CD4-positive, alpha-beta T cell (primary cell): ENCODE measurements at regions not wholly inside any gene's neighbourhood (a gene's known extent, or its start where the extent isn't known, plus 50 kb on each side); places are given as distances from the start of the nearest gene placed in this dataset.

Source experiments
- ATAC-seq: fragments of 200-7000 bp; cut with Tn5 transposase; one replicate; pipeline ENCODE4 v1.10.0; 2022; ENCODE audit warnings: mild to moderate bottlenecking; ENCODE audit not compliant: poor library complexity
- CTCF ChIA-PET: fragments of 350-600 bp; sonication (Branson Sonifier 250); formaldehyde crosslinking; loops from one replicate; lab custom pipeline; 2021; ENCODE audit warnings: antibody characterized with exemption, inconsistent platforms; lab: Charles Lee
- POLR2A ChIA-PET: fragments of 350-600 bp; sonication (Branson Sonifier 250); formaldehyde crosslinking; loops from one replicate; lab custom pipeline; 2021; ENCODE audit warnings: antibody characterized with exemption, inconsistent platforms; lab: Charles Lee
- DNase-seq, 14 experiments: peaks; one replicate each; pipeline ENCODE4 v3.0.0-alpha.2; 2013 to 2020; ENCODE audit warnings: mixed read lengths in 2 of 14
- H3K27ac ChIP-seq, 2 donors: one replicate each; pipeline versions ENCODE4 v1.5.1 to v1.7.0; 2013; ENCODE audit warnings: low read length in 2 of 2, low read depth in 1 of 2, mild to moderate bottlenecking in 1 of 2
- H3K27me3 ChIP-seq, 2 experiments: 1 replicate in 1 of 2; 2 replicates in 1 of 2; pipeline versions ENCODE4 v1.6.1 to v1.7.0; 2013; ENCODE audit warnings: low read length in 2 of 2, control low read depth in 1 of 2, mild to moderate bottlenecking in 1 of 2, moderate library complexity in 1 of 2; ENCODE audit not compliant: insufficient read depth in 2 of 2, control insufficient read depth in 1 of 2
- H3K36me3 ChIP-seq: one replicate; pipeline ENCODE4 v1.6.1; 2013; ENCODE audit warnings: low read length, control low read depth; ENCODE audit not compliant: insufficient read depth
- H3K4me1 ChIP-seq: one replicate; pipeline ENCODE4 v1.6.1; 2013; ENCODE audit warnings: low read length, control low read depth; ENCODE audit not compliant: insufficient read depth
- H3K4me3 ChIP-seq: one replicate; pipeline ENCODE4 v1.5.1; 2013; ENCODE audit warnings: mild to moderate bottlenecking, low read length, moderate library complexity
- H3K9me3 ChIP-seq, 2 experiments: 1 replicate in 1 of 2; 2 replicates in 1 of 2; pipeline versions ENCODE4 v1.6.1 to v1.7.0; 2013; ENCODE audit warnings: low read length in 2 of 2, mild to moderate bottlenecking in 2 of 2, control low read depth in 1 of 2, moderate library complexity in 1 of 2; ENCODE audit not compliant: control insufficient read depth in 1 of 2, insufficient read depth in 1 of 2
- H3K27ac Mint-ChIP-seq: one replicate; pipeline ENCODE4 v1.8.0; 2020; ENCODE audit warnings: mixed read lengths
- H3K27me3 Mint-ChIP-seq: one replicate; pipeline ENCODE4 v1.8.0; 2021; ENCODE audit warnings: mixed read lengths
- H3K36me3 Mint-ChIP-seq: one replicate; pipeline ENCODE4 v1.8.0; 2021; ENCODE audit warnings: low read depth, mixed read lengths
- H3K4me1 Mint-ChIP-seq: one replicate; pipeline ENCODE4 v1.8.0; 2021; ENCODE audit warnings: low read depth, mixed read lengths
- H3K4me3 Mint-ChIP-seq: one replicate; pipeline ENCODE4 v1.8.0; 2020; ENCODE audit warnings: mild to moderate bottlenecking, mixed read lengths
- H3K9me3 Mint-ChIP-seq: one replicate; pipeline ENCODE4 v1.8.0; 2020; ENCODE audit warnings: mixed read lengths
- CTCF ChIP-seq: fragments of 200-600 bp; IDR thresholded peaks from one replicate; pipeline ENCODE4 v1.8.0; 2022; ENCODE audit warnings: antibody characterized with exemption, mild to moderate bottlenecking
- intact Hi-C, 2 experiments: fragments of 100-400 bp; cut with DNase I in 1 of 2; cut with micrococcal nuclease in 1 of 2; formaldehyde crosslinking; loops; one replicate each; pipeline versions ENCODE4 v1.15.1 to v1.9.0; 2023 to 2025; cut with DNase I, micrococcal nuclease

GRCh38 chr7:114160925-114161324 lies 242.1 kb upstream of the PPP1R3A start:
- CTCF ChIA-PET, result interaction anchor here (0.8 kb wide), 1 partner anchor 27 kb away, joined by 3 read pairs; no protein-coding TSS in a partner anchor
- H3K36me3 ChIP-seq, result no peaks in the 10 kb centered on the region
- Mint-ChIP-seq H3K9me3 (no peaks in the 10 kb centered on the region), H3K4me1 (no peaks in the 10 kb centered on the region), H3K36me3 (no peaks in the 10 kb centered on the region), H3K27me3 (no peaks in the 10 kb centered on the region), H3K4me3 (no peak overlapping the region), H3K27ac (no peak overlapping the region)
- H3K4me3 ChIP-seq, result no peak overlapping the region
- no peak for TF ChIP-seq CTCF
- H3K4me1 ChIP-seq, result no peaks in the 10 kb centered on the region
- DNase-seq (no peak), ATAC-seq (no peak)
- no peaks in the 10 kb centered on the region for H3K27me3 ChIP-seq
- H3K9me3 ChIP-seq, result no peaks in the 10 kb centered on the region
- POLR2A ChIA-PET, result no interaction called here
- no peak overlapping the region for H3K27ac ChIP-seq
- intact Hi-C loops, result no loop called here

GRCh38 chr7:114158854-114159253 lies 240.0 kb upstream of the PPP1R3A start:
- no peaks in the 10 kb centered on the region for H3K4me1 Mint-ChIP-seq
- intact Hi-C loops, result no loop called here
- POLR2A ChIA-PET, result no interaction called here

GRCh38 chr7:114158275-114158674 lies 239.5 kb upstream of the PPP1R3A start:
- no peaks in the 10 kb centered on the region for H3K27me3 ChIP-seq
- no peaks in the 10 kb centered on the region for H3K36me3 ChIP-seq
- ChIA-PET POLR2A (no interaction called here), CTCF (no interaction called here)
- ATAC-seq, result no peak
- no peak overlapping the region for H3K27ac ChIP-seq
- Mint-ChIP-seq H3K36me3 (no peaks in the 10 kb centered on the region), H3K4me3 (no peak overlapping the region), H3K9me3 (no peaks in the 10 kb centered on the region), H3K27ac (no peak overlapping the region), H3K4me1 (no peaks in the 10 kb centered on the region), H3K27me3 (no peaks in the 10 kb centered on the region)
- no peak for TF ChIP-seq CTCF
- no peak for DNase-seq
- no peak overlapping the region for H3K4me3 ChIP-seq
- intact Hi-C loops, result no loop called here
- no peaks in the 10 kb centered on the region for H3K9me3 ChIP-seq
- no peaks in the 10 kb centered on the region for H3K4me1 ChIP-seq

More at GRCh38 chr7:114158854-114159253, 240.0 kb upstream of the PPP1R3A start:
- no peak overlapping the region for H3K4me3 Mint-ChIP-seq
- CTCF ChIA-PET, result no interaction called here
- H3K9me3 ChIP-seq, result no peaks in the 10 kb centered on the region
- TF ChIP-seq CTCF, result no peak
- no peaks in the 10 kb centered on the region for H3K9me3 Mint-ChIP-seq
- ATAC-seq (no peak), DNase-seq (no peak)
- H3K27ac ChIP-seq, result no peak overlapping the region
- H3K27me3 ChIP-seq, result no peaks in the 10 kb centered on the region
- no peaks in the 10 kb centered on the region for H3K4me1 ChIP-seq
- no peaks in the 10 kb centered on the region for H3K27me3 Mint-ChIP-seq
- no peaks in the 10 kb centered on the region for H3K36me3 ChIP-seq
- no peak overlapping the region for H3K4me3 ChIP-seq
- no peak overlapping the region for H3K27ac Mint-ChIP-seq
- no peaks in the 10 kb centered on the region for H3K36me3 Mint-ChIP-seq
